HG03565 (cell line): ENCODE measurements at regions not wholly inside any gene's neighbourhood (a gene's known extent, or its start where the extent isn't known, plus 50 kb on each side); places are given as distances from the start of the nearest gene placed in this dataset.
"Not testable (repeated sequence)": the region's sequence is repeated elsewhere in the genome, so short reads cannot be mapped to it uniquely, and the experiment has no call there.

Source experiments
- ATAC-seq: cut with Tn5 transposase; IDR thresholded peaks from one replicate; pipeline ENCODE4 v1.9.1; 2021; ENCODE audit warnings: mild to moderate bottlenecking, moderate library complexity; ENCODE audit not compliant: unreplicated experiment

GRCh38 chr13:57899096-57899495 is 267.6 kb downstream of the PCDH17 start:
- no peak for ATAC-seq

- not testable (repeated sequence) for ATAC-seq
These were observed 278.3 kb downstream of the PCDH17 start for GRCh38 chr13:57909833-57910232.

- no peak for ATAC-seq
These were observed 286.5 kb downstream of the PCDH17 start for GRCh38 chr13:57918086-57918485.

GRCh38 chr13:57918913-57919312 is 287.4 kb downstream of the PCDH17 start:
- no peak for ATAC-seq

GRCh38 chr13:57925250-57925649 is 293.7 kb downstream of the PCDH17 start:
- ATAC-seq = no peak

GRCh38 chr13:57925751-57926150 is 294.2 kb downstream of the PCDH17 start:
- no peak for ATAC-seq

GRCh38 chr13:57932061-57932460 is 300.5 kb downstream of the PCDH17 start:
- ATAC-seq = no peak

GRCh38 chr13:57933606-57934005 is 302.1 kb downstream of the PCDH17 start:
- ATAC-seq = no peak

- ATAC-seq = no peak
These were observed 304.4 kb downstream of the PCDH17 start for GRCh38 chr13:57935965-57936364.

GRCh38 chr13:57946361-57946760 is 314.8 kb downstream of the PCDH17 start:
- peak; percentile 99 for ATAC-seq

- ATAC-seq = no peak
These were observed 317.3 kb downstream of the PCDH17 start for GRCh38 chr13:57948884-57949283.

- ATAC-seq = no peak
These were observed 338.4 kb downstream of the PCDH17 start for GRCh38 chr13:57969951-57970350.

- ATAC-seq = no peak
These were observed 338.9 kb downstream of the PCDH17 start for GRCh38 chr13:57970404-57970803.

- no peak for ATAC-seq
These were observed 351.2 kb downstream of the PCDH17 start for GRCh38 chr13:57982782-57983181.

GRCh38 chr13:57988276-57988675 is 356.7 kb downstream of the PCDH17 start:
- no peak for ATAC-seq

GRCh38 chr13:57991041-57991440 is 359.5 kb downstream of the PCDH17 start:
- no peak for ATAC-seq

- no peak for ATAC-seq
These were observed 360.9 kb downstream of the PCDH17 start for GRCh38 chr13:57992416-57992815.

- no peak for ATAC-seq
These were observed 365.2 kb downstream of the PCDH17 start for GRCh38 chr13:57996717-57997116.

GRCh38 chr13:58004751-58005150 is 373.2 kb downstream of the PCDH17 start:
- ATAC-seq = no peak

- ATAC-seq = no peak
These were observed 386.5 kb downstream of the PCDH17 start for GRCh38 chr13:58018020-58018419.

GRCh38 chr13:58018865-58019264 is 387.3 kb downstream of the PCDH17 start:
- ATAC-seq = no peak

- ATAC-seq = no peak
These were observed 392.6 kb downstream of the PCDH17 start for GRCh38 chr13:58024103-58024502.

- ATAC-seq = no peak
These were observed 394.3 kb downstream of the PCDH17 start for GRCh38 chr13:58025821-58026220.
